Endothelial cell (in vitro differentiated cells): ENCODE measurements at regions not wholly inside any gene's neighbourhood (a gene's known extent, or its start where the extent isn't known, plus 50 kb on each side); places are given as distances from the start of the nearest gene placed in this dataset.

Experiments used
- DNase-seq: peaks from one replicate; pipeline ENCODE4 v3.0.0; 2021; ENCODE audit warnings: low spot score
- H3K27ac Mint-ChIP-seq: one replicate; pipeline ENCODE4 v1.8.0; 2021; ENCODE audit warnings: mixed read lengths, inconsistent platforms; ENCODE audit not compliant: unreplicated experiment
- H3K27me3 Mint-ChIP-seq: one replicate; pipeline ENCODE4 v1.8.0; 2021; ENCODE audit warnings: mild to moderate bottlenecking, moderate library complexity, mixed read lengths, inconsistent platforms; ENCODE audit not compliant: unreplicated experiment
- H3K36me3 Mint-ChIP-seq: one replicate; pipeline ENCODE4 v1.8.0; 2021; ENCODE audit warnings: mild to moderate bottlenecking, low read depth, mixed read lengths, inconsistent platforms; ENCODE audit not compliant: unreplicated experiment
- H3K4me1 Mint-ChIP-seq: one replicate; pipeline ENCODE4 v1.8.0; 2021; ENCODE audit warnings: mild to moderate bottlenecking, mixed read lengths, inconsistent platforms; ENCODE audit not compliant: unreplicated experiment
- H3K4me3 Mint-ChIP-seq: one replicate; pipeline ENCODE4 v1.8.0; 2021; ENCODE audit warnings: mild to moderate bottlenecking, mixed read lengths, inconsistent platforms; ENCODE audit not compliant: unreplicated experiment
- H3K9me3 Mint-ChIP-seq: one replicate; pipeline ENCODE4 v1.8.0; 2021; ENCODE audit warnings: mixed read lengths, inconsistent platforms; ENCODE audit not compliant: unreplicated experiment
- TF ChIP-seq, protein P1 (sequence below): fragments of 200-600 bp; sonication (generic); IDR thresholded peaks from one replicate; pipeline ENCODE4 v1.5.0; 2021; ENCODE audit warnings: antibody characterized with exemption; ENCODE audit not compliant: unreplicated experiment

DNA sequence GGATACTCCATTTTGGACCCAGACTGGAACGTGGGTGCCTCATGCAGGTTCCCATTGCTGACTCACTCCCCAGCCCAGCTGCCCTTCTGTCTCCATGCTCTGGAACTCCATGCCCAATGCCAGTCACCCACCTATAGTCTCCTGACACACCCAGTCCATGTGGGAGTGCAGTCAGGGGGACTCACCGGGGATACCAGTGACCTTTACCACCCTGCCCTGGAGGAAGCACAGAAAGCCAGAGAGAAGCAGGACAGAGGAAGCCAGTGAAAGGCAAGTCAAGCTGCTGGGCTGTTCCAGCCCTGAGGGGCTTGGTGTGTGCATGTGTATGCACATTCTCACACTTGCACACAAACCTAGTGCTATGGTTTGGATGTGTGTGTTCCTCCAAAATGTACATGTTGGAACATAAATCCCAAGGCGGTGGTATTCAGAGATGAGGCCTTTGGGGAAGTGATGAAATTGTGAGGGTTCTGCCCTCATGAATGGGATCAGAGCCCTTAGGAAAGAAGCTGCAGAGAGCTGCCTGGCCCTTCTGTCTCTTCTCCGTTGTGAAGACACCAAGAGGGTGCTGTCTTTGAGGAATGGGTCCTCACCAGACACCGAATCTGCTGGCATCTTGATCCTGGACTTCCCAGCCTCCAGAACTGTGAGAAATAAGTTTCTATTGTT lies 121.4 kb upstream of the MAFB start:
- DNase-seq, result no peak
- Mint-ChIP-seq H3K27ac (no peak overlapping the region), H3K27me3 (peaks cover 6% of the 10 kb centered on the region), H3K9me3 (no peaks in the 10 kb centered on the region), H3K4me3 (no peak overlapping the region), H3K4me1 (no peaks in the 10 kb centered on the region), H3K36me3 (no peaks in the 10 kb centered on the region)
- TF ChIP-seq, protein P1, sequence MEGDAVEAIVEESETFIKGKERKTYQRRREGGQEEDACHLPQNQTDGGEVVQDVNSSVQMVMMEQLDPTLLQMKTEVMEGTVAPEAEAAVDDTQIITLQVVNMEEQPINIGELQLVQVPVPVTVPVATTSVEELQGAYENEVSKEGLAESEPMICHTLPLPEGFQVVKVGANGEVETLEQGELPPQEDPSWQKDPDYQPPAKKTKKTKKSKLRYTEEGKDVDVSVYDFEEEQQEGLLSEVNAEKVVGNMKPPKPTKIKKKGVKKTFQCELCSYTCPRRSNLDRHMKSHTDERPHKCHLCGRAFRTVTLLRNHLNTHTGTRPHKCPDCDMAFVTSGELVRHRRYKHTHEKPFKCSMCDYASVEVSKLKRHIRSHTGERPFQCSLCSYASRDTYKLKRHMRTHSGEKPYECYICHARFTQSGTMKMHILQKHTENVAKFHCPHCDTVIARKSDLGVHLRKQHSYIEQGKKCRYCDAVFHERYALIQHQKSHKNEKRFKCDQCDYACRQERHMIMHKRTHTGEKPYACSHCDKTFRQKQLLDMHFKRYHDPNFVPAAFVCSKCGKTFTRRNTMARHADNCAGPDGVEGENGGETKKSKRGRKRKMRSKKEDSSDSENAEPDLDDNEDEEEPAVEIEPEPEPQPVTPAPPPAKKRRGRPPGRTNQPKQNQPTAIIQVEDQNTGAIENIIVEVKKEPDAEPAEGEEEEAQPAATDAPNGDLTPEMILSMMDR, result no peak

DNA sequence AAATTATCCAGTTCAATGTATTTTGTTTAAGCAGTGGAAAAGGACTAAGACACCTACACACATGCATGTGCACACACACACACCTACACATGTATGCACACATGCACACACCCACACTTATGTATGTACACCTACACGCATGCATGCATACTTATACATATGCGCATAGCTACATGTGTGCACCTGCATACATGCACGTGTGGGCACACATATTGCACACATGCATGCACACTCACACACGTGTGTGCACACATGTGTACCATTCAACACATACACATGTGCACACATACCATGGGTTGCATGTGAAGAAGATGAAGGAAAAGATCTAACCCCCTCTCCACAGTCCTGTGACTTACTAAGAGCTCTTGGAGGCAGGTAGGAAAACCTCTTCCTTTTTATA lies 122.0 kb upstream of the MAFB start:
- TF ChIP-seq, protein P1, result no peak
- Mint-ChIP-seq H3K9me3 (no peaks in the 10 kb centered on the region), H3K27ac (no peak overlapping the region), H3K4me1 (no peaks in the 10 kb centered on the region), H3K36me3 (no peaks in the 10 kb centered on the region), H3K27me3 (peaks cover 3% of the 10 kb centered on the region), H3K4me3 (no peak overlapping the region)
- DNase-seq, result no peak

DNA sequence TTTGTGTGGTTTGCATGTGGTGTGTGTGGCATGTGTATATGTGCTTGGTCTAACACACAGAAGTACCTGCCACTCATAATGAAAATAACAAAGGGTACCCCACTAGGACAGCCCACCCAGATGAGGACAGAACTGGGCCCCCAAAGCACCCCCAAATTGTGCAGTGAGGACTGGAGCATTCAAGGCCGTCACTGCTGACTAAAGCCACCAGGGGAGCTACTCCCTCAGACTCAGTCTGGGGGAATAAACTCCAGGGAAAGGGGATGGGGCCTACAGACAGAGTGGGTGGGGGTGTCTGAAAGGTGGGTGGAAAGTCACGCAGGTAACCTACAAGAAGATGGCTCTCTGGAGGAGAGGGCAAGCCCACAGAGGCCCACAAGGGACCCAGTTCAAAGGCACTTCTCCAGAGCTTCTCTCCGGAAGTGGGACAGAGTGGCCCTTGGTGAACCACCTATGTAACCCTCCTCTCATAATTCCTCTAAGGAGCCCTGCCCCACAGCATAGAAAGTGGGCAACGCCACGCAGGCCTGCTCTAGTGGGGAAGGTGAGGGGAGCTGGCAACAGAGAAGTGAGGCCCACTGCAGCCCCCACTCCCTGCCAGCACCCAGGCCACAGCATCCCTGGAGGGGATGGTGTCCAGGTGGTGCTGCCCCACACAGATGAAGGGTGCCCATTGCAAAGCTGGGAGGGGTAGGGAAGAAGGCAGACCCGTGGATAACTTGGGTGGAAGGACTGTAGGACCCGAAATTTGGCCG lies 122.8 kb upstream of the MAFB start:
- no peak for DNase-seq

DNA sequence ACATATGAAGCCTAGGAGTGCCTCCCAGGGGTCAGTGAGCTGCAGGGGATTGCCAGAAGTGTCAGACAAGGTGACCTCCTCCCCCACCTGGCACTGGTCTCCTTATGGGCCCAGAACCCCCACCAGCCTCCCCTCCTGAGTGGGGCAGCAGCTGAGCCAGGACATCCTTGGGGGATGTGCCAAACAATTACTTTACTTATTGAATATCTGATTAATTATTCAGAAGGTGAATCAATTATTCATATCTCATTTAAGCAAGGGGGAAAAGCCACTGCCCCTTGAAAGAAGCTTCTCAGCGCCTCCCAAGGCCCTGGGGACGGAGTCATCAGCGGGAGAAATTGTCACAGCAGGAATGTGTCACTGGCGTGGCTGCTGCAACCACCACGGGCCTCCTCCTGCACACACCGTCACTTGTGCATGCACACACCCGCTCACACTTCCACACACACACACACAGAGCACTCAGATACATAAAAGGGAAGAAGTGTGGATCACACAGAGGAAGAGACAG lies 123.4 kb upstream of the MAFB start:
- H3K27me3 Mint-ChIP-seq, result peaks cover 1% of the 10 kb centered on the region
- no peaks in the 10 kb centered on the region for H3K9me3 Mint-ChIP-seq
- H3K4me3 Mint-ChIP-seq, result no peak overlapping the region
- TF ChIP-seq, protein P1, result no peak
- no peaks in the 10 kb centered on the region for H3K4me1 Mint-ChIP-seq
- no peaks in the 10 kb centered on the region for H3K36me3 Mint-ChIP-seq
- no peak for DNase-seq
- no peak overlapping the region for H3K27ac Mint-ChIP-seq

More for the DNA sequence above, 122.8 kb upstream of the MAFB start:
- Mint-ChIP-seq H3K9me3 (no peaks in the 10 kb centered on the region), H3K27ac (no peak overlapping the region), H3K36me3 (no peaks in the 10 kb centered on the region), H3K4me3 (no peak overlapping the region), H3K4me1 (no peaks in the 10 kb centered on the region), H3K27me3 (peaks cover 1% of the 10 kb centered on the region)
- TF ChIP-seq, protein P1, result peak; percentile 9

DNA sequence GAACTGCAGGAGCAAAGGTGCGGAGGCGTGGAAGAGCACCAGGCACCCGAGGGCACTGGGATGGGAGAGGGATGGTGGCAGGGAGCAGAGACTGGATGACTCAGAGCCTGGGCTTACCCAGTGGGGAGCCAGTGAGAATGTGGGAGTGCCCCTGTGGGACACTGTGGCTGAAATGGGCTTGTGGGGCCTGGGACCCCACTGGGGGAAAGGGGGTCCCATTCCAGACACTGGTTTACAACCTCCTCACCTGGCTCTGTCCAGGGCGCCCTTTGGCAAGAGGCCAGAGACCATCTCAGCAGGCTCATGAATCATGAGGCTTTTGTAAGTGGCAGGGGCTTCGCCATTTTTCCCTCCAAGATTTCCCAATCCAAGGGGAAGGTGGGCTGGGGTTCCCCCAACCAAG lies 124.0 kb upstream of the MAFB start:
- TF ChIP-seq, protein P1, result no peak
- Mint-ChIP-seq H3K36me3 (no peaks in the 10 kb centered on the region), H3K27me3 (peaks cover 1% of the 10 kb centered on the region), H3K4me3 (no peak overlapping the region), H3K9me3 (no peaks in the 10 kb centered on the region), H3K27ac (no peak overlapping the region), H3K4me1 (no peaks in the 10 kb centered on the region)
- DNase-seq, result no peak
